Osteoblast (primary cell): ENCODE measurements at regions not wholly inside any gene's neighbourhood (a gene's known extent, or its start where the extent isn't known, plus 50 kb on each side); places are given as distances from the start of the nearest gene placed in this dataset.
A peak's percentile ranks its signal among the peaks of the same experiment; 100 is the strongest.
"Not testable (repeated sequence)": the region's sequence is repeated elsewhere in the genome, so short reads cannot be mapped to it uniquely, and the experiment has no call there.

ENCODE experiments used
- DNase-seq: peaks from one replicate; pipeline ENCODE4 v3.0.0; 2011; ENCODE audit warnings: low spot score, mixed read lengths; ENCODE audit not compliant: insufficient read length; ENCODE audit errors: missing footprints
- H2AFZ ChIP-seq: 2 replicates; pipeline ENCODE4 v1.6.0; 2011; ENCODE audit warnings: mild to moderate bottlenecking, low read length
- H3K27ac ChIP-seq: 2 replicates; pipeline ENCODE4 v1.5.1; 2011; ENCODE audit warnings: mild to moderate bottlenecking, low read depth, low read length, moderate library complexity
- H3K27me3 ChIP-seq: 2 replicates; pipeline ENCODE4 v1.6.0; 2012; ENCODE audit warnings: mild to moderate bottlenecking, control low read depth, inconsistent platforms, low read length, moderate library complexity; ENCODE audit not compliant: insufficient read depth
- H3K36me3 ChIP-seq: 2 replicates; pipeline ENCODE4 v1.5.1; 2011; ENCODE audit warnings: mild to moderate bottlenecking, low read length, control low read depth, moderate library complexity; ENCODE audit not compliant: insufficient read depth
- H3K4me1 ChIP-seq: 2 replicates; pipeline ENCODE4 v1.5.1; 2011; ENCODE audit warnings: mild to moderate bottlenecking, low read length, control low read depth, moderate library complexity; ENCODE audit not compliant: insufficient read depth
- H3K4me2 ChIP-seq: 2 replicates; pipeline ENCODE4 v1.6.0; 2011; ENCODE audit warnings: mild to moderate bottlenecking, low read length; ENCODE audit not compliant: insufficient read depth
- H3K4me3 ChIP-seq: fragments of 200-600 bp; sonication (generic); 3 replicates; pipeline ENCODE4 v1.5.1; 2012; ENCODE audit warnings: mild to moderate bottlenecking, low read length, inconsistent platforms; ENCODE audit not compliant: insufficient read depth
- H3K79me2 ChIP-seq: 2 replicates; pipeline ENCODE4 v1.6.0; 2012; ENCODE audit warnings: mild to moderate bottlenecking, low read length, control low read depth, inconsistent platforms; ENCODE audit not compliant: insufficient read depth
- H3K9me3 ChIP-seq: 2 replicates; pipeline ENCODE4 v1.5.1; 2011; ENCODE audit warnings: low read depth, low read length, control low read depth
- H4K20me1 ChIP-seq: 2 replicates; pipeline ENCODE4 v1.6.0; 2012; ENCODE audit warnings: mild to moderate bottlenecking, low read length, control low read depth; ENCODE audit not compliant: insufficient read depth
- CTCF ChIP-seq: IDR thresholded peaks from 2 replicates; pipeline ENCODE4 v1.5.1; 2011; ENCODE audit warnings: mild to moderate bottlenecking, low read depth, low read length, moderate library complexity; ENCODE audit errors: extremely low read depth

DNA sequence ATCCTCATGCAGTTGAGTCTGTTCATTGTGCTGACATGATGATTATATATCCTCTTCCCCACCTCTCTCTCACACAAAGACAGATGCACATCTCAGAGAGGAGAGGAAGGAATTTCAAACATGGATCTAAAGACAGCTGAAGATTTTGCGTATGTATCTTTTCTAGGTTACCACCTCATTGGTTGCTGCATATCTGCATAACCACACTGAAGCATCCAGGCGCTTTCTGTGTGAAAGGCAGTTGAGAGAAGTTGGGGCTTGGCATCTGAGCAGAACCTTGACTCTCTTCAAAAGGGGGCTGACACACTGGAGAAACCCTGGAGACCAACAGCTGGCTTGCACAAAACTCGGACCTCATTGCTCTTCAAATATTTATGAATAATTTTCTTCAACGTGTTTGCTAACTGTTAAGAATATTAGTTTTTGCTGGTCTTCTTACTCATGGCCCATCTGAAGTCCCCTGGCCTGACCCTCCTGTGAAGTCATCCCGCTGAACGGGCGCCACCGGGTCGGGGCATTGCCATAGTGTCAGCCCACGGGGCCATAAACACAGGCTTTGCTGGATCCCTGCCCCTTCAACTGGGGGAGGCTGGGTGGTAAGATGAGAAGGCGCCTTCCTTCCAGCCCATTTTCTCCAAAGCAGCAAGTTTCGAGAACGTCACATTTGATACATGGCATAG is 593.2 kb upstream of the CLINT1 start:
- Histone ChIP-seq H3K9me3 (no peaks in the 10 kb centered on the region), H3K4me1 (peaks cover 15% of the 10 kb centered on the region), H3K27me3 (peaks cover 9% of the 10 kb centered on the region), H3K27ac (no peak overlapping the region), H2AFZ (no peak overlapping the region), H4K20me1 (no peaks in the 10 kb centered on the region), H3K4me3 (no peak overlapping the region), H3K36me3 (no peaks in the 10 kb centered on the region), H3K4me2 (no peak overlapping the region), H3K79me2 (no peaks in the 10 kb centered on the region)
- TF ChIP-seq CTCF, result no peak
- no peak for DNase-seq

DNA sequence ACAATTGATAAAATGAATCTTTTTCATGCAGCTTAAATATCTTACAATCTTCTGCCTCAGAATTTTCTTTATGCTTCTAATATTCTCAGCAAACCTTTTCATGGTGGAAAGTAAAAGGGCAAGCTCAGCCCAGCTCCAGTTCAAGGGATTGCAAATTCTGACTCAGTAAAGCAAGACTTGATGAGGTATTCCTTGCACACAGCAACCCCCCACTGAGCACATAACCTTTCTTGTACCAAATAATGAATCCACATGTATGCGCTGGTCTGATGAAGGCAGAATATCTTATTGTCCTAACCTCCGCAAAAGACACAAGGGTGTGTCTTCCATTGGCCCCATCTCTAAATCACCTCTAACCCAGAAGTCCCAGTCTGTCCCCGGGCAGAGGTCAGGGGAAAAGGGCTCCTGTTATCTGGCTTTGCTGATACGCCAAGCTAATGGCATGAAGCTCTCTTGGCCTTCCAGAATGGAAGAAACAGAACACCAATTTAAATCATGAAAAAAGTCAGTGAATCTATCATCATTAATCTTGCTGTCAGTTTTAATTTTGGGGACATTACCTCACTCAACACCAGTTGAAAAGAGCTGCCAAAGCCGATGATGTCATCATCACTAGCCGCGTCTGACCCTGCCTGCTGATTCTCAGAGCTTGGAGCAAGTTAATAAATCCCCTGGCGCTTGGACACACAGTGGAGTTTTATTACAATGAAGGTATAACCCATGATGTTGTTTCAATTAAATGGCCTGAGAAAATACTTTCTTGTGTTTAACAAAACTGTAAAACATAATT is 592.5 kb upstream of the CLINT1 start:
- Histone ChIP-seq H3K4me3 (no peak overlapping the region), H3K27me3 (peaks cover 14% of the 10 kb centered on the region), H3K79me2 (no peaks in the 10 kb centered on the region), H3K4me1 (peaks cover 8% of the 10 kb centered on the region), H2AFZ (no peak overlapping the region), H3K9me3 (no peaks in the 10 kb centered on the region), H4K20me1 (no peaks in the 10 kb centered on the region), H3K36me3 (no peaks in the 10 kb centered on the region), H3K27ac (peak overlapping the region; percentile 33), H3K4me2 (no peak overlapping the region)
- no peak for TF ChIP-seq CTCF
- DNase-seq, result peak; percentile 77

GRCh38 chr5:158450751-158451171 is 591.8 kb upstream of the CLINT1 start:
- no peaks in the 10 kb centered on the region for H4K20me1 ChIP-seq
- H2AFZ ChIP-seq, result no peak overlapping the region
- TF ChIP-seq CTCF, result no peak
- H3K4me1 ChIP-seq, result peaks cover 8% of the 10 kb centered on the region
- H3K36me3 ChIP-seq, result no peaks in the 10 kb centered on the region
- H3K9me3 ChIP-seq, result no peaks in the 10 kb centered on the region
- H3K27ac ChIP-seq, result peak overlapping the region; percentile 33
- H3K27me3 ChIP-seq, result peaks cover 14% of the 10 kb centered on the region
- H3K4me2 ChIP-seq, result no peak overlapping the region
- DNase-seq, result peak; percentile 60
- H3K4me3 ChIP-seq, result no peak overlapping the region
- no peaks in the 10 kb centered on the region for H3K79me2 ChIP-seq

DNA sequence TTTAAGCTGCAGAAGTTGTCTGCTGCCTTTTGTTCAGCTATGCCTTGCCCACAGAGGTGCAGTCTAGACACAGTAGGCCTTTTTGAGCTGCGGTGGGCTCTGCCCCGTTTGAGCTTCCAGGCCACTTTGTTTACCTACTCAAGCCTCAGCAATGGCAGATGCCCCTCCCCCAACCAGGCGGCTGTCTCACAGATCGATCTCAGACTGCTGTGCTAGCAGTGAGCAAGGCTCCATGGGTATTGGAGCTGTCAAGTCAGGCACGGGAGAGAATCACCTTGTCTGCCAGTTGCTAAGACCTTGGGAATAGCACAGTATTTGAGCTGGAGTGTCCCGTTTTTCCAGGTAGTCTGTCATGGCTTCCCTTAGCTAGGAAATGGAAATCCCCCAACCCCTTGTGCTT is 587.8 kb upstream of the CLINT1 start:
- H3K4me2 ChIP-seq, H3K9me3 ChIP-seq, H3K27ac ChIP-seq, H3K4me3 ChIP-seq, H3K4me1 ChIP-seq, H3K79me2 ChIP-seq, H3K36me3 ChIP-seq, DNase-seq, H2AFZ ChIP-seq, H4K20me1 ChIP-seq: not testable (repeated sequence)
- peaks cover 14% of the 10 kb centered on the region for H3K27me3 ChIP-seq

GRCh38 chr5:158439204-158439603 is 580.3 kb upstream of the CLINT1 start:
- H3K79me2 ChIP-seq, H3K9me3 ChIP-seq, H3K4me3 ChIP-seq, H3K27me3 ChIP-seq, H3K4me1 ChIP-seq, H3K27ac ChIP-seq, H3K36me3 ChIP-seq, DNase-seq, H4K20me1 ChIP-seq, H2AFZ ChIP-seq, H3K4me2 ChIP-seq: not testable (repeated sequence)
